Fibroblast of lung (primary cell): ENCODE measurements at regions not wholly inside any gene's neighbourhood (a gene's known extent, or its start where the extent isn't known, plus 50 kb on each side); places are given as distances from the start of the nearest gene placed in this dataset.

Experiments used
- EZH2 ChIP-seq: IDR thresholded peaks from 2 replicates; pipeline ENCODE4 v1.5.1; 2012; ENCODE audit warnings: low read length, control low read depth, mild to moderate bottlenecking; ENCODE audit errors: missing control alignments
- TF ChIP-seq, protein P1 (sequence below), 2 donors: IDR thresholded peaks in 1 of 2; conservative IDR thresholded peaks in 1 of 2; 1 replicate in 1 of 2; 2 replicates in 1 of 2; pipeline ENCODE4 v1.5.1; 2011 to 2012; ENCODE audit warnings: low read length in 2 of 2, control low read depth in 1 of 2, inconsistent platforms in 1 of 2, low read depth in 1 of 2, mild to moderate bottlenecking in 1 of 2

DNA sequence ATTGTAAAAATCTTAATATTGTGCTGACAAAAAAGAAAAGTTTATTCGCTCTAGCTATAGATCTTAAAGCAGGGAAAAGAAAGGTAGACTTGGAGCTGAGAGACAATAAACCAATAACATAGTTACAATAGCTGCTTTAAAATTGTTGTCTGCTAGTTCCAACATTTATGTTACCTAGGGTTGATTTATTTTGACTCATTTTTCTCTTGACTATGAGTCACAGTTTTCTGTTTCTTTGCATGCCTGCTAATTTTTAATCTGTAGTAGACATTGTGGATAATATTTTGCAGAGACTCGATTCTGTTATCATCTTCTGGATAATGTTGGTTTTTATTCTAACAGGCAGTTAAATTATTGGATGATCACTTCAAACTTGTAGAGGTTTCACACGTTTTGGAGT, 83.1 kb upstream of the TRPC6 start:
- TF ChIP-seq, protein P1, sequence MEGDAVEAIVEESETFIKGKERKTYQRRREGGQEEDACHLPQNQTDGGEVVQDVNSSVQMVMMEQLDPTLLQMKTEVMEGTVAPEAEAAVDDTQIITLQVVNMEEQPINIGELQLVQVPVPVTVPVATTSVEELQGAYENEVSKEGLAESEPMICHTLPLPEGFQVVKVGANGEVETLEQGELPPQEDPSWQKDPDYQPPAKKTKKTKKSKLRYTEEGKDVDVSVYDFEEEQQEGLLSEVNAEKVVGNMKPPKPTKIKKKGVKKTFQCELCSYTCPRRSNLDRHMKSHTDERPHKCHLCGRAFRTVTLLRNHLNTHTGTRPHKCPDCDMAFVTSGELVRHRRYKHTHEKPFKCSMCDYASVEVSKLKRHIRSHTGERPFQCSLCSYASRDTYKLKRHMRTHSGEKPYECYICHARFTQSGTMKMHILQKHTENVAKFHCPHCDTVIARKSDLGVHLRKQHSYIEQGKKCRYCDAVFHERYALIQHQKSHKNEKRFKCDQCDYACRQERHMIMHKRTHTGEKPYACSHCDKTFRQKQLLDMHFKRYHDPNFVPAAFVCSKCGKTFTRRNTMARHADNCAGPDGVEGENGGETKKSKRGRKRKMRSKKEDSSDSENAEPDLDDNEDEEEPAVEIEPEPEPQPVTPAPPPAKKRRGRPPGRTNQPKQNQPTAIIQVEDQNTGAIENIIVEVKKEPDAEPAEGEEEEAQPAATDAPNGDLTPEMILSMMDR (conservative IDR thresholded peaks at IDR 0.05 in 1 of 2, IDR thresholded peaks at IDR 0.05 in 1 of 2; ENCODE audit: low read depth in 1 of 2, low read length in 2 of 2), result no peak
- TF ChIP-seq EZH2, result no peak
